ENCODE measurements at regions not wholly inside any gene's neighbourhood (a gene's known extent, or its start where the extent isn't known, plus 50 kb on each side); places are given as distances from the start of the nearest gene placed in this dataset.
A peak's percentile ranks its signal among the peaks of the same experiment; 100 is the strongest.

DNA sequence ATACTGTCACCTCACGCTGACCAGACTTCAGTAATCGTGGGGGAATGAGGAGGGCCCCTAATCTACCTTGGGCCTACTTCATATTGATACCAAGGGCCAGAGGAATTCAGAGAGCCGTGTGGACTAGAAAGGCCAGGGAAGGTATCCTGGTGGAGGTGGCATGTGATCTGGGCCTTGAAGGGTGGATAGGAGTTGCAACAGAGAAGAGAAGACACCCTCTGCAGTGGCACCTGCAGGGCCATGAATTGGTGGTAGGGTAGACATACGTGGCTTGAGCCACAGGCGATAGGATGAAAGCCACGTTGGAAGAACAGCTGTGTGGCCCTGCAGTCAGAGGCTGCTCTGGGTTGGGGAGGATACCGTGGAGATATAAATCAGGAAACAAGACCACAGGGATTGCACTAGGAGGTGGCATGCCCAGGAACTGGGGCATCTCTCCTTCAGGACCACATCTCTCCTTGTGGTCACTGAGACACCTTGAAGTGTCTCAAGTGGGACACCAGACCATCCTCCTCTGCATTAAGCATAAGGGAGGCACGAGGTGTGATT lies 141.4 kb downstream of the CYP26B1 start:
- BruUV-seq (replicated peaks), result no TSS peak
- ChIA-PET POLR2A (ENCODE audit: unreplicated experiment) (no interaction called here), CTCF (no interaction called here)
- Histone ChIP-seq H3K9me3 (ENCODE audit: insufficient read depth, low read depth) (no peaks in the 10 kb centered on the region), H3K27me3 (ENCODE audit: insufficient read depth, low read depth) (no peaks in the 10 kb centered on the region), H3K79me2 (ENCODE audit: low read depth) (no peaks in the 10 kb centered on the region), H3K27ac (no peak overlapping the region), H3K4me3 (no peak overlapping the region), H2AFZ (no peak overlapping the region), H3K4me1 (replicated peaks; ENCODE audit: insufficient read depth) (no peaks in the 10 kb centered on the region), H3F3A (ENCODE audit: insufficient read depth, low read depth) (no peaks in the 10 kb centered on the region), H3K9me2 (ENCODE audit: insufficient read depth) (no peaks in the 10 kb centered on the region), H4K20me1 (ENCODE audit: insufficient read depth) (no peaks in the 10 kb centered on the region), H3K36me3 (ENCODE audit: low read depth) (no peaks in the 10 kb centered on the region), H3K4me2 (no peak overlapping the region)
- TF ChIP-seq CTCF (conservative IDR thresholded peaks at IDR 0.05) (no peak), EZH2 (IDR thresholded peaks at IDR 0.05; ENCODE audit: low read depth) (no peak)
- intact Hi-C loops (cut with micrococcal nuclease; ENCODE audit: unreplicated experiment), result no loop called here
- no peak for DNase-seq

GRCh38 chr2:72004976-72005375 lies 142.7 kb downstream of the CYP26B1 start:
- H3K27ac ChIP-seq, result no peak overlapping the region
- ChIA-PET POLR2A (ENCODE audit: unreplicated experiment) (no interaction called here), CTCF (no interaction called here)
- no TSS peak for BruUV-seq (replicated peaks)
- H4K20me1 ChIP-seq (ENCODE audit: insufficient read depth), result no peaks in the 10 kb centered on the region
- H3K9me2 ChIP-seq (ENCODE audit: insufficient read depth), result no peaks in the 10 kb centered on the region
- no peak overlapping the region for H3K4me2 ChIP-seq
- DNase-seq, result peak in 1 of 2 experiments; percentile 22
- intact Hi-C loops (cut with micrococcal nuclease; ENCODE audit: unreplicated experiment), result no loop called here
- no peaks in the 10 kb centered on the region for H3K36me3 ChIP-seq (ENCODE audit: low read depth)
- TF ChIP-seq CTCF (conservative IDR thresholded peaks at IDR 0.05), result no peak
- TF ChIP-seq EZH2 (IDR thresholded peaks at IDR 0.05; ENCODE audit: low read depth), result no peak
- no peaks in the 10 kb centered on the region for H3F3A ChIP-seq (ENCODE audit: insufficient read depth, low read depth)
- H3K27me3 ChIP-seq (ENCODE audit: insufficient read depth, low read depth), result no peaks in the 10 kb centered on the region
- H3K9me3 ChIP-seq (ENCODE audit: insufficient read depth, low read depth), result no peaks in the 10 kb centered on the region
- H3K4me3 ChIP-seq, result no peak overlapping the region
- no peaks in the 10 kb centered on the region for H3K79me2 ChIP-seq (ENCODE audit: low read depth)
- H3K4me1 ChIP-seq (replicated peaks; ENCODE audit: insufficient read depth), result no peaks in the 10 kb centered on the region
- no peak overlapping the region for H2AFZ ChIP-seq

GRCh38 chr2:72004201-72004915 lies 143.3 kb downstream of the CYP26B1 start:
- H3K79me2 ChIP-seq (ENCODE audit: low read depth), result no peaks in the 10 kb centered on the region
- no peaks in the 10 kb centered on the region for H3K9me2 ChIP-seq (ENCODE audit: insufficient read depth)
- POLR2A ChIA-PET (ENCODE audit: unreplicated experiment), result interaction anchor here (0.6 kb wide), 1 partner anchor 777 kb away, joined by 5 read pairs; the partner anchor contains the start of gene PAIP2B
- no peaks in the 10 kb centered on the region for H3K9me3 ChIP-seq (ENCODE audit: insufficient read depth, low read depth)
- CTCF ChIA-PET, result no interaction called here
- H2AFZ ChIP-seq, result no peak overlapping the region
- intact Hi-C loops (cut with micrococcal nuclease; ENCODE audit: unreplicated experiment), result no loop called here
- no peaks in the 10 kb centered on the region for H3K36me3 ChIP-seq (ENCODE audit: low read depth)
- H3F3A ChIP-seq (ENCODE audit: insufficient read depth, low read depth), result no peaks in the 10 kb centered on the region
- DNase-seq, result no peak
- H3K27ac ChIP-seq, result no peak overlapping the region
- BruUV-seq (replicated peaks), result no TSS peak
- H3K4me2 ChIP-seq, result no peak overlapping the region
- H4K20me1 ChIP-seq (ENCODE audit: insufficient read depth), result no peaks in the 10 kb centered on the region
- no peaks in the 10 kb centered on the region for H3K4me1 ChIP-seq (replicated peaks; ENCODE audit: insufficient read depth)
- no peak for TF ChIP-seq EZH2 (IDR thresholded peaks at IDR 0.05; ENCODE audit: low read depth)
- no peak for TF ChIP-seq CTCF (conservative IDR thresholded peaks at IDR 0.05)
- no peak overlapping the region for H3K4me3 ChIP-seq
- no peaks in the 10 kb centered on the region for H3K27me3 ChIP-seq (ENCODE audit: insufficient read depth, low read depth)

Data from PC-9 (cell line).